Neural progenitor cell (in vitro differentiated cells): ENCODE measurements at regions not wholly inside any gene's neighbourhood (a gene's known extent, or its start where the extent isn't known, plus 50 kb on each side); places are given as distances from the start of the nearest gene placed in this dataset.
A peak's percentile ranks its signal among the peaks of the same experiment; 100 is the strongest.
"Not testable (repeated sequence)": the region's sequence is repeated elsewhere in the genome, so short reads cannot be mapped to it uniquely, and the experiment has no call there.

Experiments
- DNase-seq: peaks from one replicate; pipeline ENCODE4 v3.0.0-alpha.2; 2016; ENCODE audit warnings: low spot score
- H2AFZ ChIP-seq: fragments of 200-600 bp; sonication (generic); replicated peaks from 2 replicates; pipeline ENCODE4 v1.6.1; 2016; ENCODE audit warnings: antibody characterized with exemption
- H3F3A ChIP-seq: fragments of 200-600 bp; sonication (generic); 2 replicates; pipeline ENCODE4 v1.6.1; 2016; ENCODE audit warnings: antibody characterized with exemption, low read depth
- H3K27ac ChIP-seq: fragments of 200-600 bp; sonication (generic); 2 replicates; pipeline ENCODE4 v1.5.1; 2016; ENCODE audit warnings: mild to moderate bottlenecking
- H3K27me3 ChIP-seq: fragments of 200-600 bp; sonication (generic); 2 replicates; pipeline ENCODE4 v1.6.1; 2016; ENCODE audit warnings: mild to moderate bottlenecking, moderate library complexity
- H3K36me3 ChIP-seq: fragments of 200-600 bp; sonication (generic); 2 replicates; pipeline ENCODE4 v1.5.1; 2016
- H3K4me1 ChIP-seq: fragments of 200-600 bp; sonication (generic); 2 replicates; pipeline ENCODE4 v1.6.1; 2016; ENCODE audit warnings: mixed run types
- H3K4me2 ChIP-seq: fragments of 200-600 bp; sonication (generic); 2 replicates; pipeline ENCODE4 v1.6.1; 2016
- H3K4me3 ChIP-seq: fragments of 200-600 bp; sonication (generic); 2 replicates; pipeline ENCODE4 v1.5.1; 2016
- H3K79me2 ChIP-seq: fragments of 200-600 bp; sonication (generic); 2 replicates; pipeline ENCODE4 v1.6.1; 2016; ENCODE audit warnings: low read depth
- H3K9ac ChIP-seq: fragments of 200-600 bp; sonication (generic); 2 replicates; pipeline ENCODE4 v1.6.1; 2016
- H3K9me3 ChIP-seq: fragments of 200-600 bp; sonication (generic); 2 replicates; pipeline ENCODE4 v1.5.1; 2016; ENCODE audit warnings: low read depth
- H4K20me1 ChIP-seq: fragments of 200-600 bp; sonication (generic); 2 replicates; pipeline ENCODE4 v1.6.1; 2016; ENCODE audit warnings: low read depth
- H3K27ac Mint-ChIP-seq: 3 replicates; pipeline ENCODE4 v1.8.0; 2021; ENCODE audit warnings: mixed read lengths
- H3K27me3 Mint-ChIP-seq: 2 replicates; pipeline ENCODE4 v1.8.0; 2022; ENCODE audit warnings: low read depth, mild to moderate bottlenecking, inconsistent platforms, moderate library complexity, mixed read lengths; ENCODE audit not compliant: insufficient read depth
- H3K36me3 Mint-ChIP-seq: 3 replicates; pipeline ENCODE4 v1.8.0; 2021; ENCODE audit warnings: mixed read lengths
- H3K4me1 Mint-ChIP-seq: 3 replicates; pipeline ENCODE4 v1.8.0; 2021; ENCODE audit warnings: mixed read lengths
- H3K4me3 Mint-ChIP-seq: 3 replicates; pipeline ENCODE4 v1.8.0; 2021; ENCODE audit warnings: mild to moderate bottlenecking, moderate library complexity, mixed read lengths
- H3K9me3 Mint-ChIP-seq: 3 replicates; pipeline ENCODE4 v1.8.0; 2020; ENCODE audit warnings: mixed read lengths
- CTCF ChIP-seq: fragments of 200-600 bp; sonication (generic); IDR thresholded peaks from 2 replicates; pipeline ENCODE4 v1.5.1; 2017; ENCODE audit warnings: antibody characterized with exemption, mild to moderate bottlenecking
- EZH2 ChIP-seq: fragments of 200-600 bp; sonication (generic); IDR thresholded peaks from 2 replicates; pipeline ENCODE4 v1.6.1; 2017; ENCODE audit warnings: antibody characterized with exemption, mild to moderate bottlenecking, moderate library complexity
- EZH2phosphoT487 ChIP-seq: fragments of 200-600 bp; sonication (generic); IDR thresholded peaks from 2 replicates; pipeline ENCODE4 v1.6.1; 2017; ENCODE audit warnings: antibody characterized with exemption

- no peak overlapping the region for H3K27ac Mint-ChIP-seq
- H3K4me3 ChIP-seq: no peak overlapping the region
- peak; percentile 67 for DNase-seq
- H3K9ac ChIP-seq: no peak overlapping the region
- no peaks in the 10 kb centered on the region for H3K79me2 ChIP-seq
- H3K27ac ChIP-seq: no peak overlapping the region
- no peaks in the 10 kb centered on the region for H3K27me3 Mint-ChIP-seq
- no peaks in the 10 kb centered on the region for H3K9me3 ChIP-seq
- no peak for TF ChIP-seq EZH2
- peak; percentile 72 for TF ChIP-seq CTCF
- no peak for TF ChIP-seq EZH2phosphoT487
- H3K4me1 ChIP-seq: no peaks in the 10 kb centered on the region
- no peaks in the 10 kb centered on the region for H3K4me1 Mint-ChIP-seq
- no peaks in the 10 kb centered on the region for H3K36me3 Mint-ChIP-seq
- H2AFZ ChIP-seq: no peak overlapping the region
- no peaks in the 10 kb centered on the region for H3K36me3 ChIP-seq
- H4K20me1 ChIP-seq: no peaks in the 10 kb centered on the region
- no peaks in the 10 kb centered on the region for H3F3A ChIP-seq
- peaks cover 18% of the 10 kb centered on the region for H3K9me3 Mint-ChIP-seq
- no peak overlapping the region for H3K4me2 ChIP-seq
- H3K4me3 Mint-ChIP-seq: peak overlapping the region; percentile 42
- H3K27me3 ChIP-seq: no peaks in the 10 kb centered on the region
These were observed 138.0 kb upstream of the MTPN start for GRCh38 chr7:136114966-136115762.

GRCh38 chr7:136114467-136114866 is 137.3 kb upstream of the MTPN start:
- not testable (repeated sequence) for H3K9ac ChIP-seq, H3K9me3 ChIP-seq, H2AFZ ChIP-seq, H3K4me1 Mint-ChIP-seq, H3K4me3 Mint-ChIP-seq, H3K27me3 ChIP-seq, H3K4me1 ChIP-seq, H3K79me2 ChIP-seq, H3K36me3 ChIP-seq, H3K36me3 Mint-ChIP-seq, H3F3A ChIP-seq, H4K20me1 ChIP-seq, H3K4me3 ChIP-seq, H3K27ac ChIP-seq, DNase-seq, H3K27ac Mint-ChIP-seq, H3K27me3 Mint-ChIP-seq, H3K4me2 ChIP-seq
- peaks cover 21% of the 10 kb centered on the region for H3K9me3 Mint-ChIP-seq

- H3K36me3 Mint-ChIP-seq, H3K79me2 ChIP-seq, H3K4me1 Mint-ChIP-seq, H3K27me3 ChIP-seq, H2AFZ ChIP-seq, H3K27me3 Mint-ChIP-seq, H3K4me3 ChIP-seq, H4K20me1 ChIP-seq, H3K27ac ChIP-seq, H3K9me3 ChIP-seq, H3K9ac ChIP-seq, H3K4me3 Mint-ChIP-seq, H3F3A ChIP-seq, H3K4me2 ChIP-seq, H3K36me3 ChIP-seq, H3K27ac Mint-ChIP-seq, DNase-seq, H3K4me1 ChIP-seq: not testable (repeated sequence)
- peaks cover 20% of the 10 kb centered on the region for H3K9me3 Mint-ChIP-seq
These were observed 131.9 kb upstream of the MTPN start for GRCh38 chr7:136109037-136109436.

- no peaks in the 10 kb centered on the region for H3K36me3 Mint-ChIP-seq
- no peaks in the 10 kb centered on the region for H3K27me3 ChIP-seq
- TF ChIP-seq EZH2 (no peak), CTCF (no peak), EZH2phosphoT487 (no peak)
- H3K9me3 ChIP-seq: no peaks in the 10 kb centered on the region
- no peak overlapping the region for H3K4me2 ChIP-seq
- H3K4me3 Mint-ChIP-seq: no peak overlapping the region
- no peak for DNase-seq
- H3K9me3 Mint-ChIP-seq: peaks cover 7% of the 10 kb centered on the region
- H3F3A ChIP-seq: no peaks in the 10 kb centered on the region
- no peaks in the 10 kb centered on the region for H3K4me1 Mint-ChIP-seq
- no peaks in the 10 kb centered on the region for H4K20me1 ChIP-seq
- no peaks in the 10 kb centered on the region for H3K4me1 ChIP-seq
- H3K27ac Mint-ChIP-seq: no peak overlapping the region
- H3K9ac ChIP-seq: no peak overlapping the region
- no peak overlapping the region for H3K27ac ChIP-seq
- H3K4me3 ChIP-seq: no peak overlapping the region
- H2AFZ ChIP-seq: no peak overlapping the region
- no peaks in the 10 kb centered on the region for H3K27me3 Mint-ChIP-seq
- H3K36me3 ChIP-seq: no peaks in the 10 kb centered on the region
- H3K79me2 ChIP-seq: no peaks in the 10 kb centered on the region
These were observed 128.0 kb upstream of the MTPN start for GRCh38 chr7:136105191-136105590.
